NCI-H510A (cell line): ENCODE measurements at regions not wholly inside any gene's neighbourhood (a gene's known extent, or its start where the extent isn't known, plus 50 kb on each side); places are given as distances from the start of the nearest gene placed in this dataset.
A peak's percentile ranks its signal among the peaks of the same experiment; 100 is the strongest.

ENCODE experiments used
- DNase-seq: peaks from one replicate; lab custom pipeline; 2025; lab: John Stamatoyannopoulos, UW

DNA sequence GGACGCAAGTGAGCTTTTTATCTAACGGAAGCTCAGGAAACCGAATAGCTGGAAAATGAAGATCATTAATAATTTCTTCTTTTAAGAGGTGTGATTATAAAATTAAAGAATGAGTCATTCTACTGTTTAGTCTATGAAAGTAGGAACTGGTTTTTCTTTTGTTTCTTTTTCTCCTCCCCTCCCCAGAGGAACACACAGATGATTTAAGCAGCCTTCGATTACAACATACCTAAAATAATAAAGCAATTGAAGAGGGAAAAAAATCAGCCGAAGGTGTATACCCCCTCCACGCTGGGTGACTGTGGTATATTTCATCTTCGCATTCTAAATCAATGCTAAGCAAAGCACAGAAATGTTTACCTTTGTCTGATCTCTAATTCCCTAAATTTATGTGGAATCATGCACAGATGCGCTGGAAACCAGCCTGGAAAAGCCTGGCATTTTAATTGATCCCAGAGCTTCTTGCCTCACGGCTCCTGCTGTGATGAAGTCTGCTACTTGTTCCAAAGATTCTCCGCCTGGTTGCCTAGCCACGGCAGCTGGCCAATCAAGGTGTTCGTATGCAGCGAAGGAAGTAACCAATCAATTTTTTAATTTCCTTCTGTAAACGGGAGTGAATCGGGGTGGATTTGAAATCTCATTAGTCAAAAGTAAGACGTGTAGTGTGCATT, 133.9 kb downstream of the FANCF start:
- DNase-seq = no peak

DNA sequence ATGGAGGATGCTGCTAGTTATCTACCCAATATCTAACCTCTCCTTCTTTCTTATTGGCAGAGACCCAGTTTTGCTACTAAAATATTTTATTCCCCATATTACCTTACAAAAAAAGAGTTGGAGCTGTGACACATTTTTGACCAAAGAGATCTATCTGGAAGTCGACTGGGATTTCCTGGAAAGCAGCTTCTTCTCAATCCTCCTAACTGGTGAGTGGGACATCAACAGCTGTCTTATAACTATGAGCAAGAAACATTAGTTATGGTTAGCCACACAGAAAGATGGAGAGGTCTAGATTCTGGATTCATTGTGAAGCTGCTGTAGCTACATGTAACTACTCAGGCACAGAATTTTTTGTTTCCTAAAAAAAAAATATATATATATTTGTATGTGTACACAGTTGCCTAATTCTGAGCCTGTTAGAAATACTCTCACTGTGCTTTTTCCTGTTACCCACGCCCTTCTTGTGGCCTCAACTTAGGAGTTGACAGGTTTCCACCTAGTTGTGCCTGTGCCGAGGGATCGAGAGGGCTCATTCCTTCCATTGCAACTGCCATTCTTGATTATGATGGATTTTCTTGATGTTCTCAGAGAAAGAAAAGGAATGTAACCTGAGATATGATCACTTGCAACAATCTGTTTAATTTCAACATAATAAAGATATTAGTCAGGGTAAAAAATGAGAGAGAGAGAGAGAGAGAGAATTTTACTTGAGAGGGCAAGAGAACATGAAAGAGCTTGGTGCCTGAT, 142.0 kb downstream of the SLC17A6 start:
- DNase-seq = no peak

DNA sequence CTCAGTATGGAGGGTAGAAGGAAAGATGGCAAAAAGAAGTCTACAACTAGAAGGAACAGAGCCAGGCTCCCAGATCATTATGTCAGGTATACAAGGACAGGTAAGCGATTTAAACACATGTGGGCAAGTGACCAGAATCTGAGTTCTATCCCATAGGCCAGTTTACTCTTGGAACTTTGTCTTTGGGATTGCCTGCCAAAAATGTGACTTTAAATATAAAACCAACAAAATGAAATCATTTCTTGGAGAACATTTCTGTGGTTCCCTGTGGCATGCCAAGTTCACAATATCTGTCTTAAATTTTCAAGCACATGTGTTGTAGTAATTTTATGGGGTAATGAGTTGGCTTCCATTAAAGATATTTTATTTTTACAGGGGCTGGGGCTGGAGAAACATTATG, 141.0 kb downstream of the SLC17A6 start:
- DNase-seq = no peak

DNA sequence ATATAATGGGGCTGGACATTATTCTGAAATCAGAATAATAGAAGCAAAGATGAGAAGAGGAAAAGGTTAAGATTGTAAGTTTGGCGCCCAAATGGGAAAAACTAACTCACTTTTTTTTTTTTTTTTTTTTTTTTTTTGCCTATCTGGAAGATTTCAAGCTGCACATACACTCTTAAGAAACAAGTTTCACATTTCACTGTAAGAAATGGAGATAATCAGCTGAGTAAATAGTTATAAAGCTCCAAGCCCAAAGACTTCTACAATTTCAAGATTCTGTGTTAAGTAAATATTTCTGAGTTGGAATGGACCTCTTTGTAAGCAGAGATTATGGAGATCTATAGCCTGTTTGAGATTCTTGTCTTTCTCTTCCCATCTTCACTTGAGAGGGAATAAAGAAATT, 140.0 kb downstream of the SLC17A6 start:
- no peak for DNase-seq

DNA sequence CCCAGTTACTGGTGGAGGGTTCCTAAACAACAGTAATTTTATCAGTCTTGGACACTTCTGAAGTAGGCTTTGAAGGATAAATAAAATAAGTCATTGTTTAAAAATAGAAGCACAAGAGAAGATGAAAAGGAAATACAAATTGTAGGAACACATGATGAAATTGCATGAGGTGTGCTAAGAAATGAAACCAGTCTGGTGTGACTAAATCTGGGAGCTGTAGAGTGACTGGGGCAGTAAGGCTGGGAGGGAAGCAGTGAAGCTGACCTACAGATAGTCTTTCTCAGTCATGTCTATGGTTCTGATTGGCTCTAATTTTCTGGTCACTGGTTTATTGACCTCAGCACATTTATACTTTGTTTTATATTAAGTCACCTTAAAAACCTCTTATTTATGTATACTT, 139.1 kb downstream of the SLC17A6 start:
- no peak for DNase-seq

DNA sequence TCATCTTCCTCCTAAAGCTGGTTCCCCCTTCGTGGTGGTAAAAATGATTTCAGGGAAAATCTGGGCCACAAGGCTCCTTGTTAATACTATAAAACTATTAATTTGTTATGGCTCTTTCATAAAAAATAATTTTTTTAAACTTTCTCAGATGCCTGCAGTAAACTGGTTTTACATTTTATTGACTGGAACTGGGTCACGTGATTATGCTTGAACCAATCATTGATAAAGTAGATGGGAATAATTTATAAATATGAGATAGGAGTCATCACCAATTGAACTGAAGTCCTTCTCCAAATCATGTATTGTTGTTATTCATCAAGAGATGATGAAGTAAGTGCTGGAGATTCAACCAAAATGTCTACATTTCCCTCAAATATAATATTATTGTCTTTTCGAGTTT, 138.4 kb downstream of the SLC17A6 start:
- DNase-seq = no peak

DNA sequence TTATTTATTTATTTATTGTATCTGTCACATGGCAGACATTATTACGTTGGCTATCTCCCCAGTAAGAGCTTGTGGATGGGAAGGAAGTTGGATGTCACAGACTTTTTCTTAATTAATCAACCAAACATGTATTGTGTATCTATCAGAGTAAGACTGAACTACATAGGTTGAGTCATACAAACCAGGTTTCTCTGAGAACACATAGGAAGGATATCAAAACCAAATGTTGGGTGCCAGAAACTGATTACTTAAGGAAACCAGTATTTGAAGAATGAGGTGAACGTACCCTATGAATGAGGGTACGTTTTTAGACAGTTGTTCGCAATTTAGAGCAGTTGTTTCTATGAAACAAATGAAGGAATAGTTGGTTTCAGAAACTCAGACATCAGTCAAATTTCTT, 136.4 kb downstream of the SLC17A6 start:
- DNase-seq = no peak

DNA sequence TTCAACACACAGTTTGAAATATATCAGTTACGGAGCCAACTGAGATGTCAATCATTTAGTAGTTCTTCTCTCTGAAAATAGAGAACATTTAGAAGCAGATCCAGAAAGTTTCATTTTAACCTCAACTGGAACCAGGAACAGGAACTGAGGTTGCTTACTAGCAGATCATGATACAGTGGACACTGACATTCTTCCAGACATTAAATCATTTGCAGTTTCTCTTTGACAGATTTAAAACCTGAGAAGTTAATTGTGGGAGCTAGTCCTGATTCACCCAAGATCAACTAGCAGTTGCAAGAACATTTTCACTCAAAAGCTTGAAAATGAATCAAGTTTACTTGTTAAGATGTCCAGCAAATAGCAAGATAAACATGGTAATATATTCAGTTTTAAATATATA, 135.4 kb downstream of the SLC17A6 start:
- DNase-seq = no peak

DNA sequence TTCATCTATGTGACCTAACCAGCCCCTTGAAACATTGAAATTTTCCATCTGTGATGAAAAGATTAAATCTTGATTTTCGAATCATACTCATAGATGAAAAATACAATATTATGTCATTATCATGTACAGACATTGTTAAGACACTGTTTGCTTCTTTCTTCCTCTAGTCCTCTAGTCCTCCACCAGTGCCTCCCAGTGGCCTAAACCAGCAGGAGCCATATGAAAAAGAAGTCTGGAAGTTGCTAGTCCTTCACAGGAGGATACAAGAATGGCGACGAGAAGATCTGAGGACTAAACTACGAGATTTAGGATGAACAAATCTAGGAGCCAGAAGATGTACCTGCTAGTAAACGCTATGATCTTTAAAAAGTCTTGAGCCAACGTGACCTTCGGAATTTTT, 134.1 kb downstream of the SLC17A6 start:
- DNase-seq = no peak

DNA sequence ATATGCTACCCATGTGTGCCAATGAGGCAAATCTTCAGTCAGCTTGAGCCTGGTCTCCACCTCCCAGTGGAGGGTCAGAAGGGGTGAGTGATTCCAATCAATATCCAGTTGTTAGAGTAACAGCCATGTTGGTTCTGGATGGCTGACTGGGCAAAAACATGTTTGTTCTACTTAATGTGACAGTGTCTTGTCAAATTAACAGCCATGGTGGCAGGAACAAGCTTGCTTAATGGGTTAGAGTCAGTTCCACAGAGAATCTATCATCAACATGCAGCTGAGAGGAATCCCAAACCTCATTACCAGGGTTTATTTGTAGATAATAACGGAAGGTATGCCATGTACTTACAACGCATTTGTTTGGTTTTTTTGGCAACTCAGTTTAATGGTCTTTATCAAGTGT, 133.2 kb downstream of the SLC17A6 start:
- DNase-seq = no peak

DNA sequence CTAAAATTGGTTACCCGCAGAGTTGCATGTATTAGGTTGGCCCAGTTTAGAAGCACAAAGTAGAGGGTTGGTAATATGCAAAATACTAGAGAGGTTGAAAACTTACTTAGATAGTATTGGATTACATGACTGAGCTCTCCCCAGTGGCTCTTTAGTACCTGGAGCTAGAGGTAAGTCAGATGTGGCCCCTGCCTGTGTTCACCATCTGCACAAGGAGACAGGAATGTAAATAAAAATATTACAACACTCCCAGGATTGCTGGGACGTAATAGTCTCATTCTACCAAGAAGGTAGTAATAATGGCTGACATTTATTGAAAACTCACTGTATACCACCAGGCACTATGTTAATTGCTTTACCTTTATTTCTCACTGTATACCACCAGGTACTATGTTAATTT, 129.6 kb downstream of the SLC17A6 start:
- no peak for DNase-seq

DNA sequence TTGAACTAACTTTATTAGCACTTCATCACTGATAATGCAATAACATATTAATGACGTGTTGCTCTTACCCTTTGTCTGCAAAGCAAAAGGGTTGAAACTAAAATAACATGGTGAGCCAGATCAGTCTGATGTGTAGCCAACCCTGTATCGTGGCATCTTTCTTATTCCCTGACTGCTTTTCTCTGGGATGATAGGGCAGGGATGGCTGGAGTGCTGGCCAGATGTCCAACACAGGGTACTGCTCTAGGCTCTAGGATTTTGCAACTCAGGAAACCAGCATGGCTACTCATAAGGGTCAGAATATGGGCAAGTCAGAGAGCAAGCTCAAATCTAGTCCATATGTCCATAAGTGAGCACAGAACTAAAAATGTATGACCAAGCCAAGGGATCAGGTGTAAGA, 129.1 kb downstream of the SLC17A6 start:
- DNase-seq = no peak

DNA sequence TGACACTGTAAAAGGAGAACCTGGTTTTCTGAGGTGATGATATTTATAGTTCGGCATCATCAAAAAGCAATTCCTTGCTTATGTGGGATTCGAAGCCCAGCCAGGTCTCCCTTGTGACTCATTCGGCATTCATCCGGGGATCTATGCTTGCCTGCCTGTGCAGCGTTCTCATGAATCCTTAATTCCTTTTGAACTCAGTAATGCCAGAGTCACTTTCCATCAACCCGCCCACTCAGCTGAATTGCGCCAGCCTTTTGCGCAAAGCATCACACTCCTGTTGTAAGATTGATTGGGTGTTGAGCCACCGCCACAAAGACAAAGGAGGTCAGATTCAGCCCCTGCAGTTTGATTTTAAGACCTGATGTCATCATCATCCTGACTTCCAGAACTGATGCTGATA, 128.6 kb downstream of the SLC17A6 start:
- DNase-seq = no peak

DNA sequence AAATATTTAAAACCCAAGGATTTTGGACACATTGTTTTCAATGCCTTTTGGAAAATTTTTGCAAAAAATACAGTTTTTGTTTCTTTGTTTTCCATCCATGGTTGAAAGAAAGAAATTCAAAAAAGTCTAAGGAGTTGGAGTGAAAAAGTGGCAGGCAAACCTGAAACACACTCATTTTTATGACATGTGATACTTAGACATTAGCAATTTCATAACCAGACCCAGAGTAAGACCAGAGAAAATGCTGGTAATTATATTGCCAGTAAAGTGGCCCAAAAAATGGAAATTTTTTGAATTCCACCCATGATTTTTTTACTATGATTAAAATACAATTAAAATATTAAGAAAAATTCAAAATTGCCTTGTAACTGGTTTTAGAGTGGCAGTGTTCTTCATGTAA, 128.2 kb downstream of the SLC17A6 start:
- DNase-seq = no peak

DNA sequence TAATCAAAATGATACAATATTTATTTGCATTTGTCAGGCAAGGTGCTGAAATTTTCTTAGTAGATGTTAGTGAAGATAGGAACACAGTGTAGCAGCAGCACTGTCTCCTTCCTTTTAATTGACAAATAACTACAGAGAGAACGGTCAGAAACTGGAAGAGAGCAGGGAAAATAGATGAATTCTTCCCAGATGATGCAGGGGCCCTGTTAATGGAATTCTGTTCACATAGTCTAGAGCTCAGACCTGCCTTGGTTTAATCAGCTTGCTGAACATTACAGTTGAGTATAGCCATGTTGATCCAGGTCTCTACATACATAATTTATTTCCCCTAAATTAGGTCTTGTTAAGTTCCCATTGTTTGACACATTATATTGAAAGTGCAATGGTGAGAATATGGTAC, 127.4 kb downstream of the SLC17A6 start:
- DNase-seq = no peak

DNA sequence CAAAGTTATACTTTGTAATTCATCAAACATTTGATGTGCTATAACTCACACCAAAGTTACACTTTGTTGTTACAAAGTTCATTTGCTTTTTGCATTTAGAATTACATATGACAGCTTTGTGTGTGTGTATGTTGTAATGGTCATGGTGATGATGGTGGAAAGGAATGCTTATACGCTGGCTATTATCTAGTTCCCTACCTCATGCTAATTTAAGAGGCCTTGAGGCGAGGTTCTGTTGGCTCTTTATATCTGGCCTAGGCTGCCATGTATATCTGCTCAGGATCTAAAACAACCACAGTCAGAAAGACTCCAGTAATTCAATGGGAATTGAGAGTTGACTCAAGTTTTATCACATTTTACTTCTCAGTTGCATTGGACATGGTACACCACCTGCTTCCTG, 123.4 kb downstream of the SLC17A6 start:
- DNase-seq = no peak

DNA sequence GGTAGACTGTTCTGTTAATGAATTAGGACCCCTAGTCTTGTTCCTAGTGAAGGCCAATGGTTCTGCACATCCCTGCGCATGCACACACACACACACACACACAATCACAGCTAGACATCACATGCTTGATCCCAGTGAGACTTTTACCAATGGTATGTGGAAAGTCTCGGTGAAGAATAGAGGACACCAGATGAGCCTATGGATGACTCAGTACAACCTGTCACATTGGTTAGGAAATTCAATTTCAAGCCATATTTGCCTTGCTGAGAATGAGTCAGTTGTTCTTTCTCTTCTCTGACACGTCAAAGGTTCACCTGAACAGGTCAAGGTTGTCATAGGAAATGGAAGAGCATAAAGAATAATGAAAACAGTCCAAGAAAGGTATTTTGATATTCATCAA, 122.0 kb downstream of the SLC17A6 start:
- DNase-seq = no peak

DNA sequence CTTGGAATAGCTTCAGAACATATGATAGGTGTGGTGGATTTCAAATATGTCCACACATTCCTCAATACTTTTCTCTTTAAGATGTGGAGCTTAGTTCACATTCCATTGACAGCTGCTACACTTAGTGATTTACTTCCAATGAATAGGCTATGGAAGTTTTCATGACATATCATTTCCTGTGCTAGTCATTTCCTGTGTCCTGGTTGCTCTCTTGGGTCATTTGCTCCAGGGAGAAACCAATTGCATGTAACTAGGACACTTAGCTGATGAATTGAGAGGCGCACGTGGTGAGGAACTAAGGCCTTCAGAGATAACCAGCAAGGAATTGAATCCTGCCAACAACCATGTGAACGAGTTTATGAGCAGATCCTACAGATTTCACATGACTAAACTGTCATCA, 120.9 kb downstream of the SLC17A6 start:
- DNase-seq = no peak

DNA sequence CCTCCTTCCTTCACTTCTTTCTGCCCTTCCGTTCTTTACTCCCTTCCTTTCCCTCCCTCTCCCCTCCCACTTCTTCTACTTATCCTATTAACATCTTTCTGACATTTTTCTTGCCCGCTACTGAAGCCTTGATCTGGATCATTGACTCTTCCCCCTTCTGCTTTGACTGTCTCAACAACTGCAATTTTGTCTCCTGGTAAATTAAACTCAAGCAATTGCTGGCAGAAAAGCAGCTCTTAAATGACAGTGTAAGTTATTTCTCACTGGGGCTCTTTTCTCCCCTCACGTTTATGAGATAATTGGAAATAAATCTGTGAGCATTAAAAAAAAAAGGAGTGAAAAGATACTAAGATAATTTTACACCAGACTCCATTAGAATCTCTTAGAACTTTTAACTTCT, 120.0 kb downstream of the SLC17A6 start:
- no peak for DNase-seq

DNA sequence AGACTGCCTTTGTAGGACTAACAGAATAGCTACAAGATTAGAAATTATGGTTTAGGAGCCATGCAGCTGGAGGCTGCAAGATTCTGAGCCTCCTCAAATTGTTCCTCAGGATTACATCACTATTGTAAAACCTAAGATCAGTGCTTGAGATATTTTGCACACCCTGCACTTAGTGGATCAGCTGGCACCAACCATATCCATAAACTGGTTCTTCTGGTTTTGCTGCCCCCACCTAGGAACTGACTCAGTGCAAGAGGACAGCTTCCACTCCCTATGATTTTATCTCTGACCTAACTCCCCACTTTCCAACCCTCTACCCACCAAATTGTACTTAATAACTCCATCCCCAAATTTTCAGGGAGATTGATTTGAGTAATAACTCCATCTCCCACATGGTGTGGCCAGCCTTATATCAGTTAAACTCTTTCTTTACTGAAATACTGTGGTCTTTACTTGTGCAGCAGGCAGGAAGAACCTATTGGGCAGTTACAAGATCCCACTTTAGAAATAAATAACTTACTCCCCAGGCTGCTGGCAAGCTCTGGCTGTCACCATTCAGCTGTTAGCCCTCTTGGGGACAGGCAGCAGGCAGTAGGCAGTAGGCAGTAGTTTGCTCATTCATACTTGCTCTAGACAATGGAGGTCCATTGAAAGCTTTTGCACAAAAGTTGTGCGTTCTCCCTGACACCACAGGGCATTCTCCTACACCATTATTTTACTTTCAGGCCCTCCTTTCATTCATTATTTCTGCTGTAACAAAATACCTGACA, 119.0 kb downstream of the SLC17A6 start:
- DNase-seq = peak; percentile 26

DNA sequence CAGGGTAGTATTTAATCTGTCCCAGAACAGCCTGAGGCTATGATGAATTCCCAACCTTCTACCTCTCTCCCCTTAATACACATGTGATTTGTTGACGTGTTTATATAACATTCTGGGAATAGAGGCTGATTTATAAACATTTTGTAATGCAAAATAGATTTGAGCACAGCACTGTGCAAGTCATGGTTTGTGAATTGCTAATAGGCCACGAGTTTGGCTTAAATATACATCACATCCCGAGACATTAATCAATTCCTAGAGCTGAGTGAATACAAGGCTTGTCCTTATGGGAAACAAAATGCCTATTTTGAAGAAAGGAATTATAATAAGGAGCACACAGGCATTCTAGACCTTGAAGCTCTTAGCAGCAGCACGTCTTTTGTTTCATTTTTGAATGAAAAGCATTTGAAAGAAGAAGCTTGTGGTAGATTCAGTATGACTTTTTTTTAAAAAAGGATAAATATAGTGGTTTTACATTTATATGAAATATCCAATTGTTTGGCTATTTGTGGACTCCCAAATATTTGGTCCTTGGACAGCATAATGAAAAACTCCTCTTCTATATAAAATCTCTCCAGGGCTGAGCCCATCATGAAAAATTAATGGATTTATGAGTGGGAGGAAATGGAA, 116.4 kb downstream of the SLC17A6 start:
- no peak for DNase-seq

DNA sequence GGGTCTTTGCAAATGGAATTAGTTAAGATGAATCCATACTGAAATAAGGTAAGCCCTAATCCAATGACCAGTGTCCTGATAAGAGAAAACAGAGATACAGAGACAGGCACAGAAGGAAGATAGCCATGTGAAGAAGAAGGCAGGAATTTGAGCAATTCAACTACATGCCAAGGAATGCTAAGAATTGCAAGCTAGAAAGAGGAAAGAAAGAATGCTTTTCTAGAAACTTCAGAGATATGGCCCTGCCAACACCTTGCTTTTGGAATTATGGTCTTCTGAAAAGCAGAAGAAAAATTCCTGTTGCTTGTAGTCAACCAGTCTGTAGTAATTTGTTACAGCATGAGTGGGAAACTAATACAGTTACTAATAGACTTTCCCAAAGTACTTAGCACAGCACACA, 111.3 kb downstream of the SLC17A6 start:
- no peak for DNase-seq

DNA sequence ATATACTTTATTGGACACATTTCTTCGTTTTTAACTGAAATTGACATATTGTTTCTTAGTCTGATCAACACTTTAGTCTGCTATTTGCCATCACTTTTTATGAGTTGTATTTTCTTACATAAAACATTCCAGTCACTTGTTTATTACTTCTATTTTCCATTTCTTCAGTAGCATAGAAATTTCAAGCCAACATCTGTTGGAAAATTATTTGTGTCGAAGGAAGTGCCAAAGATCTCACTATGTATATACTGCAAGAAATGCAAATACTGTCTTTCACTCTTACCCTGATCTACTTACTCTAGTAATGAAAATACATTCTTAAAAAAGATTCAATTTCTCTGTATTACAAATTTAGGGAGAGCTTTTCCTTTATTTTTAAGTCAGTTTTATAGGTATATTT, 105.9 kb downstream of the SLC17A6 start:
- DNase-seq = no peak
